WERI-Rb-1 (cell line): ENCODE measurements at regions not wholly inside any gene's neighbourhood (a gene's known extent, or its start where the extent isn't known, plus 50 kb on each side); places are given as distances from the start of the nearest gene placed in this dataset.
"Not testable (repeated sequence)": the region's sequence is repeated elsewhere in the genome, so short reads cannot be mapped to it uniquely, and the experiment has no call there.

ENCODE experiments used
- DNase-seq: peaks from one replicate; pipeline ENCODE4 v3.0.0-alpha.2; 2020
- H3K27ac ChIP-seq: fragments of 250-450 bp; sonication (Bioruptor Pico); 2 replicates; pipeline ENCODE4 v1.5.1; 2020; ENCODE audit warnings: mild to moderate bottlenecking, moderate library complexity
- H3K27me3 ChIP-seq: fragments of 250-450 bp; sonication (Bioruptor Pico); 2 replicates; pipeline ENCODE4 v1.5.1; 2021; ENCODE audit warnings: mild to moderate bottlenecking, low read depth, moderate library complexity; ENCODE audit not compliant: insufficient read depth, severe bottlenecking
- H3K36me3 ChIP-seq: fragments of 250-450 bp; sonication (Bioruptor Pico); 2 replicates; pipeline ENCODE4 v1.5.1; 2020; ENCODE audit warnings: mild to moderate bottlenecking, moderate library complexity
- H3K4me3 ChIP-seq: 2 replicates; pipeline ENCODE4 v1.5.1; 2011; ENCODE audit warnings: low read depth, mild to moderate bottlenecking, control low read depth, low read length
- H3K9me3 ChIP-seq: fragments of 250-450 bp; sonication (Bioruptor Pico); 2 replicates; pipeline ENCODE4 v1.5.1; 2021; ENCODE audit warnings: mild to moderate bottlenecking, moderate library complexity; ENCODE audit not compliant: severe bottlenecking
- TF ChIP-seq, protein P1 (sequence below): IDR thresholded peaks from 2 replicates; pipeline ENCODE4 v1.5.1; 2011; ENCODE audit warnings: low read depth, mild to moderate bottlenecking, control low read depth, inconsistent platforms, low read length

DNA sequence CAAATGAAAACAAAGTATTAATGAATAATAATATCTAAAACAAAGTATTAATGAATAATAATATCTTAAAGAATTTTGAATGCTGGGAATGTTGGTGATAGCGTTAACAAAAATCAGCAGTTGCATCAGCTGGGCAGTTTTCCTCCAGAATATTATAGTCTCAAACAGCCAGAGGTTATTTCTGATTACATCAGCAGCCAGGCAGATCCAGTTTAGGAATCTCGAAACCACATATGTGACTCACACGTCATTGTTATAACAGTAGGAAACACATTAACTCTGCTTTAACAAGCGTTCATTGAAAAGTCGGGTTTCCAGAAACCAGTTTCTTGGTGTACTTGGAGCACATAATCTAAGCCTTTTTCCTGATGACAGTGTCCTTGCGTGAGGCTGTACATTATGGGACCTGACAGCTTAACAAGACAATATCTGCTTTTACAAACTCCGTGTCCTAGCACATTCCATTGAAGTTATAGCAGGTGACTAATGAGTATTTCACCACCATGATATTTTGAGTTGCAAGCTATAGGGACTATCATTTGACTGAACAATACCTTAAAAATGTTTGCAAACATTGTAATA, 559.5 kb upstream of the KLF4 start:
- Histone ChIP-seq H3K36me3 (no peaks in the 10 kb centered on the region), H3K9me3 (no peaks in the 10 kb centered on the region), H3K4me3 (no peak overlapping the region), H3K27me3 (no peaks in the 10 kb centered on the region), H3K27ac (no peak overlapping the region)
- DNase-seq: no peak
- TF ChIP-seq, protein P1, sequence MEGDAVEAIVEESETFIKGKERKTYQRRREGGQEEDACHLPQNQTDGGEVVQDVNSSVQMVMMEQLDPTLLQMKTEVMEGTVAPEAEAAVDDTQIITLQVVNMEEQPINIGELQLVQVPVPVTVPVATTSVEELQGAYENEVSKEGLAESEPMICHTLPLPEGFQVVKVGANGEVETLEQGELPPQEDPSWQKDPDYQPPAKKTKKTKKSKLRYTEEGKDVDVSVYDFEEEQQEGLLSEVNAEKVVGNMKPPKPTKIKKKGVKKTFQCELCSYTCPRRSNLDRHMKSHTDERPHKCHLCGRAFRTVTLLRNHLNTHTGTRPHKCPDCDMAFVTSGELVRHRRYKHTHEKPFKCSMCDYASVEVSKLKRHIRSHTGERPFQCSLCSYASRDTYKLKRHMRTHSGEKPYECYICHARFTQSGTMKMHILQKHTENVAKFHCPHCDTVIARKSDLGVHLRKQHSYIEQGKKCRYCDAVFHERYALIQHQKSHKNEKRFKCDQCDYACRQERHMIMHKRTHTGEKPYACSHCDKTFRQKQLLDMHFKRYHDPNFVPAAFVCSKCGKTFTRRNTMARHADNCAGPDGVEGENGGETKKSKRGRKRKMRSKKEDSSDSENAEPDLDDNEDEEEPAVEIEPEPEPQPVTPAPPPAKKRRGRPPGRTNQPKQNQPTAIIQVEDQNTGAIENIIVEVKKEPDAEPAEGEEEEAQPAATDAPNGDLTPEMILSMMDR: no peak

DNA sequence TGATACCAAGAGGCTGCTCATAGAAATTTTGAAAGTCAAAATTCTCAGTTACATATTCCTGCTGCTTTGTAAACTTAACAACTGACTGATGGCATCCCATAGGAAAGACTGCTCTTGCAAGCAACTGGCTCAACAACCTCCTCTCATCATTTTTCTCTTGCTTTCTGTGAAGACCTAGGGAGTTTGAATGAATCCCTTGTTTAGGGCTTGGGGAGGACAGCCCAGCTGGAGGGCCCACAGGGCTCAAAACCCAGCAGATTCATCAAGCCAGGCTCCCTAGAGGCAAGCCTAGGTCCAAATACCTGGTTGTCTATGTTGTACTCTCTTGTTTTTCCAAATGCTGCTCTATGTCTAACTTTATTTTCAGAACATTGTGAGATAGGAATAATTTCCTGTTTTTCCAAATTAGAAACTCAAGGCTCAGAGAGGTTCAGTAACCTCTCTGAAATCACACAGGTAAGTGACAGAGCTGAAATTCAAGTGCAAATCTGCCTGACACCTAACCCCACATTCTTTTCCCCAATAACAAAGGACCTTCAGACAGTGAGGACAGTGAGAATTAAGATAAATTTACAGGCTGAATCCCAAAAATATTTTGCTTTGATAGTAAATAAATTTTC, 558.9 kb upstream of the KLF4 start:
- TF ChIP-seq, protein P1: no peak
- no peak for DNase-seq
- no peaks in the 10 kb centered on the region for H3K9me3 ChIP-seq
- H3K27ac ChIP-seq: no peak overlapping the region
- no peaks in the 10 kb centered on the region for H3K27me3 ChIP-seq
- H3K36me3 ChIP-seq: no peaks in the 10 kb centered on the region
- H3K4me3 ChIP-seq: no peak overlapping the region

- DNase-seq, H3K9me3 ChIP-seq, H3K4me3 ChIP-seq, H3K27ac ChIP-seq, H3K27me3 ChIP-seq, H3K36me3 ChIP-seq: not testable (repeated sequence)
Observed at GRCh38 chr9:108047777-108048176, 558.2 kb upstream of the KLF4 start.

- Histone ChIP-seq H3K9me3 (no peaks in the 10 kb centered on the region), H3K27ac (no peak overlapping the region), H3K36me3 (no peaks in the 10 kb centered on the region), H3K27me3 (no peaks in the 10 kb centered on the region), H3K4me3 (no peak overlapping the region)
- TF ChIP-seq, protein P1: no peak
- no peak for DNase-seq
Observed at GRCh38 chr9:108047264-108047663, 557.7 kb upstream of the KLF4 start.

DNA sequence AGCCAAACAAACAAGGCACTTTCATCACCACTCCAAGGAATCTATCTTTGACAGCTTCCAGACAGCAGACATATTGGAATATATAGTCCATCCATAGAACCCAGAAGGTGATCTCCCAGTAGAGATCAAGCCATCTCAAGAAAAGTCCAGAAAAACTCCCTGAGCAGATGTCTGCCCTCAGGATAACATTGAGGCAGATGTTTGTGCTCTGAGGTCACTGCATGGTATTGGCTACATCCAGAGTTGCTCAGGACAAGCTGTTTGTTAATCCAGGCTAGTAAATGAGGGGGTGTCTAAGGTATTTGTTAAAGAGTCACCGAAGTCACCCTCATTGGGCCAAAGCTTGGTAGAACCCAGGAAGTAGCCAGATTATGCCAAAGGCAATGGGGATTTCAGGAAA, 556.3 kb upstream of the KLF4 start:
- Histone ChIP-seq H3K27ac (no peak overlapping the region), H3K4me3 (no peak overlapping the region), H3K36me3 (no peaks in the 10 kb centered on the region), H3K9me3 (no peaks in the 10 kb centered on the region), H3K27me3 (no peaks in the 10 kb centered on the region)
- DNase-seq: no peak
- TF ChIP-seq, protein P1: no peak

- DNase-seq: no peak
- Histone ChIP-seq H3K36me3 (no peaks in the 10 kb centered on the region), H3K9me3 (no peaks in the 10 kb centered on the region), H3K27ac (no peak overlapping the region), H3K27me3 (no peaks in the 10 kb centered on the region), H3K4me3 (no peak overlapping the region)
- TF ChIP-seq, protein P1: no peak
Observed at GRCh38 chr9:108043585-108043984, 554.0 kb upstream of the KLF4 start.
